Activated B cell treated with CpG ODN at 0.5 μM for 24 hours (primary cell): ENCODE measurements at regions not wholly inside any gene's neighbourhood (a gene's known extent, or its start where the extent isn't known, plus 50 kb on each side); places are given as distances from the start of the nearest gene placed in this dataset.

Experiments used
- ATAC-seq: fragments of 200-7000 bp; cut with Tn5 transposase; one replicate; pipeline ENCODE4 v1.10.0; 2021; ENCODE audit warnings: low read depth, mild to moderate bottlenecking, moderate library complexity
- CTCF ChIA-PET: fragments of 350-600 bp; sonication (Branson Sonifier 250); formaldehyde crosslinking; loops from one replicate; lab custom pipeline; 2021; ENCODE audit warnings: antibody characterized with exemption; lab: Charles Lee
- POLR2A ChIA-PET: fragments of 350-600 bp; sonication (Branson Sonifier 250); formaldehyde crosslinking; loops from one replicate; lab custom pipeline; 2021; ENCODE audit warnings: antibody characterized with exemption; lab: Charles Lee
- DNase-seq: peaks from one replicate; pipeline ENCODE4 v3.0.0; 2022
- H3K27ac Mint-ChIP-seq: one replicate; pipeline ENCODE4 v1.8.0; 2020; ENCODE audit warnings: mixed read lengths
- H3K27me3 Mint-ChIP-seq: one replicate; pipeline ENCODE4 v1.8.0; 2021; ENCODE audit warnings: mixed read lengths
- H3K36me3 Mint-ChIP-seq: one replicate; pipeline ENCODE4 v1.8.0; 2021; ENCODE audit warnings: low read depth, mixed read lengths
- H3K4me1 Mint-ChIP-seq: one replicate; pipeline ENCODE4 v1.8.0; 2021; ENCODE audit warnings: mixed read lengths
- H3K4me3 Mint-ChIP-seq: one replicate; pipeline ENCODE4 v1.8.0; 2020; ENCODE audit warnings: mild to moderate bottlenecking, mixed read lengths
- H3K9me3 Mint-ChIP-seq: one replicate; pipeline ENCODE4 v1.8.0; 2020; ENCODE audit warnings: mixed read lengths
- CTCF ChIP-seq: fragments of 200-600 bp; IDR thresholded peaks from one replicate; pipeline ENCODE4 v1.8.0; 2022; ENCODE audit warnings: antibody characterized with exemption, mild to moderate bottlenecking
- intact Hi-C: fragments of 100-400 bp; cut with micrococcal nuclease; formaldehyde crosslinking; loops from one replicate; pipeline ENCODE4 v1.15.1; 2024

GRCh38 chr14:62098357-62098756 lies 336.1 kb downstream of the SNAPC1 start:
- no peak overlapping the region for H3K4me3 Mint-ChIP-seq
- ATAC-seq: no peak

GRCh38 chr14:62099091-62099490 lies 336.9 kb downstream of the SNAPC1 start:
- ATAC-seq (no peak), DNase-seq (no peak)
- no peaks in the 10 kb centered on the region for H3K9me3 Mint-ChIP-seq
- ChIA-PET CTCF (no interaction called here), POLR2A (interaction anchor here (1.1 kb wide), 1 partner anchor 17 kb away, joined by 4 read pairs; no protein-coding TSS in a partner anchor)
- H3K36me3 Mint-ChIP-seq: no peaks in the 10 kb centered on the region
- H3K27me3 Mint-ChIP-seq: no peaks in the 10 kb centered on the region
- H3K4me3 Mint-ChIP-seq: no peak overlapping the region
- H3K27ac Mint-ChIP-seq: no peak overlapping the region
- intact Hi-C loops: no loop called here
- peaks cover 10% of the 10 kb centered on the region for H3K4me1 Mint-ChIP-seq
- no peak for TF ChIP-seq CTCF

More at GRCh38 chr14:62098357-62098756, 336.1 kb downstream of the SNAPC1 start:
- Mint-ChIP-seq H3K27ac (no peak overlapping the region), H3K4me1 (peaks cover 10% of the 10 kb centered on the region), H3K36me3 (no peaks in the 10 kb centered on the region), H3K27me3 (no peaks in the 10 kb centered on the region), H3K9me3 (no peaks in the 10 kb centered on the region)
- intact Hi-C loops: no loop called here
- TF ChIP-seq CTCF: no peak
- ChIA-PET POLR2A (no interaction called here), CTCF (no interaction called here)
- no peak for DNase-seq

GRCh38 chr14:62101189-62101588 lies 339.0 kb downstream of the SNAPC1 start:
- no peak for DNase-seq
- H3K4me1 Mint-ChIP-seq: peaks cover 10% of the 10 kb centered on the region
- no peak overlapping the region for H3K4me3 Mint-ChIP-seq
- no peak for TF ChIP-seq CTCF
- H3K9me3 Mint-ChIP-seq: no peaks in the 10 kb centered on the region
- POLR2A ChIA-PET: no interaction called here
- no peaks in the 10 kb centered on the region for H3K36me3 Mint-ChIP-seq
- no peak overlapping the region for H3K27ac Mint-ChIP-seq
- intact Hi-C loops: loop anchor here (2.0 kb wide), 1 partner anchor 14 kb away; no protein-coding TSS in a partner anchor
- H3K27me3 Mint-ChIP-seq: no peaks in the 10 kb centered on the region
- ATAC-seq: no peak
- CTCF ChIA-PET: no interaction called here

GRCh38 chr14:62101673-62102348 lies 339.6 kb downstream of the SNAPC1 start:
- ATAC-seq: no peak
- intact Hi-C loops: loop anchor here (2.0 kb wide), 1 partner anchor 13 kb away; no protein-coding TSS in a partner anchor
- no peak for TF ChIP-seq CTCF
- POLR2A ChIA-PET: no interaction called here
- H3K4me1 Mint-ChIP-seq: peaks cover 10% of the 10 kb centered on the region
- CTCF ChIA-PET: no interaction called here
- H3K27ac Mint-ChIP-seq: no peak overlapping the region
- H3K9me3 Mint-ChIP-seq: no peaks in the 10 kb centered on the region
- no peaks in the 10 kb centered on the region for H3K27me3 Mint-ChIP-seq
- H3K4me3 Mint-ChIP-seq: no peak overlapping the region
- DNase-seq: no peak
- no peaks in the 10 kb centered on the region for H3K36me3 Mint-ChIP-seq

- intact Hi-C loops: no loop called here
- ChIA-PET POLR2A (no interaction called here), CTCF (no interaction called here)
- no peak for DNase-seq
- Mint-ChIP-seq H3K36me3 (no peaks in the 10 kb centered on the region), H3K4me3 (no peak overlapping the region), H3K27me3 (no peaks in the 10 kb centered on the region), H3K4me1 (peaks cover 6% of the 10 kb centered on the region), H3K9me3 (no peaks in the 10 kb centered on the region), H3K27ac (no peak overlapping the region)
- ATAC-seq: no peak
- TF ChIP-seq CTCF: no peak
These were observed 340.1 kb downstream of the SNAPC1 start for GRCh38 chr14:62102349-62102725.
